ENCODE measurements at regions not wholly inside any gene's neighbourhood (a gene's known extent, or its start where the extent isn't known, plus 50 kb on each side); places are given as distances from the start of the nearest gene placed in this dataset.
"Not testable (repeated sequence)": the region's sequence is repeated elsewhere in the genome, so short reads cannot be mapped to it uniquely, and the experiment has no call there.

- DNase-seq (ENCODE audit: low read depth in 3 of 3), result no peak
Observed at GRCh38 chr10:91088300-91089140, 131.9 kb upstream of the PCGF5 start.

GRCh38 chr10:91090761-91091529 is 129.5 kb upstream of the PCGF5 start:
- no peak for DNase-seq (ENCODE audit: low read depth in 3 of 3)

DNA sequence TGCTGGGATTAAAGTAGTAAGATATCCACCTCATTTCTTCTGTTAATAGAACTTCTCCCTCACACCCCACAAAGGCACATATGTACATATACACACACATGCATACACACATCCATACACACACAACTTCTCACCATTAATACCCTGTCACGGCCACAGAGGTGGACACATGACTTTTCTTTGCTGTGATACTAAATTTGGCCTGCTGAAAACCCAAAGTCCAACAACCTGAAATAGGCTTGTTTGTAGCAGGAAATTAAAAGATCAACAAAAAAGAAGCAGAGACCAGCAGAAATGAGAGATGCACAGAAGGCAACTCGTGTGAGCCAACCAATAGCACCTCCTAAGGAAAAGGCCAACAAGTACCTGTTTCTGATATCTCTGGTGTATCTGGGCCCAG is 128.7 kb upstream of the PCGF5 start:
- no peak for DNase-seq (ENCODE audit: low read depth in 3 of 3)

- DNase-seq (ENCODE audit: low read depth in 3 of 3), result no peak
Observed at GRCh38 chr10:91096274-91096673, 124.2 kb upstream of the PCGF5 start.

DNA sequence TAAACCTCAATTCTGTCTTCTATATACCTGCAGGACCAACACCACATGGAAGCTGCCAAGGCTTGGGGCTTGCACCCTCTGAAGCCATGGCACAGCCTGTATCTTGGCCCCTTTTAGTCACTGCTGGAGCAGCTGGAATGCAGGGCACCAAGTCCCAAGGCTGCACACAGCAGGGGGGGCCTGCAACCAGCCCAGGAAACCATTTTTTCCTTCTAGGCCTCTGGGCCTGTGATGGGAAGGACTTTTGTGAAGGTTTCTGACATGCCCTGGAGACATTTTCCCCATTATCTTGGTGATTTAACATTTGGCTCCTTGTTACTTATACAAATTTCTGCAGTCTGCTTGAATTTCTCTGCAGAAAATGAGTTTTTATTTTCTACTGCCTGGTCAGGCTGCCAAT is 123.2 kb upstream of the PCGF5 start:
- no peak for DNase-seq (ENCODE audit: low read depth in 3 of 3)

DNA sequence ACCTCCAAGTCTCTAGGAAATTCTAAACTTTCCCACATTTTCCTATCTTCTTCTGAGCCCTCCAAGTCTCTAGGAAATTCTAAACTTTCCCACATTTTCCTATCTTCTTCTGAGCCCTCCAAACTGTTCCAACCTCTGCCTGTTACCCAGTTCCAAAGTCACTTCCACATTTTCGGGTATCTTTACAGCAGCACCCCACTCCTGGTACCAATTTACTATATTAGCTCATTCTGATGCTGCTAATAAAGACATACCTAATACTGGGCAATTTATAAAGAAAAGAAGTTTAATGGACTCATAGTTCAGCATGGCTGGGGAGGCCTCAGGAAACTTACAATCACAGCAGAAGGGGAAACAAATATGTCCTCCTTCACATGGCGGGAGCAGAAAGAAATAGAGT is 122.4 kb upstream of the PCGF5 start:
- DNase-seq (ENCODE audit: low read depth in 3 of 3), result not testable (repeated sequence)

GRCh38 chr10:91103384-91104192 is 116.9 kb upstream of the PCGF5 start:
- no peak for DNase-seq (ENCODE audit: low read depth in 3 of 3)

DNA sequence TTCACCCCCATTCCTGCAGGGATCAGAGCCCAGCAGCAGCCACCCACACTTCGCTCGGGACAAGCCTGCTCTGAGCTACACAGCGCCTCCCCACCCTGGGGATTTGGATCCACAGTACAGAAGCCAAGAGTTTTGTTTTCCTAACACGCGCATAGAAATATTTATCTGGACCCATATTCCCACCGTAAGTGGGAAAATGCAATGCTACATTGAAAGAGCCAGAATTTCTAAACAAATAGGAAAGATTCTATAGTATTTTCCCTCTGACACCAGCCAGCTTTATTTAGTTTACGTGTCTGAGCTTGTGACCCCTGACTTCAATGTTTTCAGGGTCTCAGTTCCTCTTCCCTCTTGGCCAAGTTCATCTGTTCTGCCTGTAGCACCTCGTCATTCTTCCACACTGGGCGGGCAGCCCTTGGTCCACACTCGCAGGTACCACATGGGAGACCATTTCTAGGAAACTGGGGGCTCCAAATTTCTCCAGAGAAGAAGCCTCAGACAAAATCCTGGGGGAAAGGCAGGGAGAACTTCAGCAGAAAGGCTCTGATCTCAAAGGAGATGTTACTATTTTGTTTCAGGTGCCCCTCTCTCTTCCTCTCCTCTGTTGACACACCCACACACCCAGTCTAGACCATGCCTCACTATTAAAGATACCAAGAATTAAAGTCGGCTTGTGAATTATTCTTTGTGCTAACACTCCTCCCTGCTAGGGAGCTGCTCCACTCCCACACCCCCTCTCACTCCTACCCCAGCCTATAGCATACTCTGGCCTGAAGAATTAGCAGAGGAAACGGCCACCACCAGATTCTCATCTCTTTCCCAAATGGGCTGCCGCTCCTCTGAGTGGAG is 116.0 kb upstream of the PCGF5 start:
- no peak for DNase-seq (ENCODE audit: low read depth in 3 of 3)

GRCh38 chr10:91105269-91105668 is 115.2 kb upstream of the PCGF5 start:
- no peak for DNase-seq (ENCODE audit: low read depth in 3 of 3)

- no peak for DNase-seq (ENCODE audit: low read depth in 3 of 3)
Observed at GRCh38 chr10:91108820-91109219, 111.6 kb upstream of the PCGF5 start.

- no peak for DNase-seq (ENCODE audit: low read depth in 3 of 3)
Observed at GRCh38 chr10:91111060-91111459, 109.4 kb upstream of the PCGF5 start.

DNA sequence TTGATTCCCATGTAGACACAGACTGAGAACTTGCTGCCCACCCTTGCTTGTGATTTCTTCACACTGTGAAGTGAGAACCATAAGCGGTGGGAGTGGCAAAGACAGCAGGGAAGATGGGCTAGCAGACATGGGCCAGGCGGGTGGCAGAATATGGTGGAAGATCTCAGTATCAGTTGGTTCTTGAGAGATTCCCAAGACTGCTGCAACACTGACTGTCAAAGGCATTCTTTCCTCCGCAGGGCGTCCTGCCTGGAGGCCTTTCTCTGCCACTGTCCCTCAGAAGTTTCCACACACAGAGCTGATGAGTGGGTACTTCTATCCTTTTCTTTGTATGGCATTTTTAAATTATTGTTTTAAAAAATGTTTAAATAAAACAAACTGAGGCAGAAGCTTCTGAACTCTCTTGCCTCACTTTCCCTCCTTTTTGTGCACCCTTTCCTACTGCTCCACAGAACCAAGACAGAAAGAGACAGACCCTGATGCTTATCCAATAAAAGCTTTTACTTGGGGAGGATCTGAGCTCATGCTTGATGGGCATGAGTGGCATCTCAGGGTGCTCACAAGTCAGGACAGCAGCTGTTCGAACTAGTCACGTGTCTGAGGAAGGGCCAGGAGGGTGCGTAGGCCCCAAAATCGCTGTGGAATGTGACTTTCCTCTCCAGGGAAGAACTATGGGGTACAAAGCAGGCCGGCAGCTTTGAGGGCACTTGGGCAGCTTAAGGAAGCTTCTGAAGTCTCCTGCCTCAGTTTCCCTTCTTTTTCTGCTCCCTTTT is 104.7 kb upstream of the PCGF5 start:
- DNase-seq (ENCODE audit: low read depth in 3 of 3), result no peak

- DNase-seq (ENCODE audit: low read depth in 3 of 3), result no peak
Observed at GRCh38 chr10:91117505-91117904, 103.0 kb upstream of the PCGF5 start.

- DNase-seq (ENCODE audit: low read depth in 3 of 3), result no peak
Observed at GRCh38 chr10:91120348-91120747, 100.1 kb upstream of the PCGF5 start.

DNA sequence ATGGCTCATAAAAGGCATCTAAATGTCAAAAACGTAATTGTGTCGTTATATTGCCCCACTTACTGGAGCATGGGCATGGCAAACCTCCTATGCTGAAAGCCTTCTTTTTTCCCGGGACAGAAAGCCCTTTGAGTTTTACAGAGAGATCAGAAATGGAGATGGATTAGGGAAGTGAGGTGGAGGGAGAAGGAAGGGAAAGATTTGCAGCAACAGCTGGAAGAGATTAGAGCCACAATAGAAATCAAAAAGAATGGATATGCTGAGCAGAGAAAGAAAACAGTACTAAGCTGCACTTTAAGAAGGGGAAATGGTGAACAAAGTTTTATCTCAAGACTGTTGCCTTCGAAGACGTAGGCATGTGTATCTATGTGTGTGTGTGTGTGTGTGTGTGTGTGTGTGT is 97.2 kb upstream of the PCGF5 start:
- no peak for DNase-seq (ENCODE audit: low read depth in 3 of 3)

DNA sequence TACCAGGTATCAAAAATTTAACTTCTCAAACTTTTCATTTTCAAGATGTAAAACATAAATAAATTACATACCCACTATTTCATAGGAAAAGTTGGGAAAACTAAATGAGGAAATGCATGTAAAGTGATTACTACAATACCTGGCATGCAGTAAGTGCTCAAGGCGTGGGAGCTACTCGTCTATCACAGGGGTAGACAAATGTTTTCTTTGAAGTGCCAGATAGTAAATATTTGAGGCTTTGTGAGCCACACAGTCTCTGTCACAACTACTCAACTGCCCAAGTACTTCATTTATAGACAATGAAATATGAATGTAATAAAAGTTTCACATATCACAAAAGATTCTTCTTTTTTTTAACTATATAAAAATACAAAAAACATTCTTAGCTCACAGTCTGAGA is 96.4 kb upstream of the PCGF5 start:
- no peak for DNase-seq (ENCODE audit: low read depth in 3 of 3)

- DNase-seq (ENCODE audit: low read depth in 3 of 3), result no peak
Observed at GRCh38 chr10:91126471-91126870, 94.0 kb upstream of the PCGF5 start.

- DNase-seq (ENCODE audit: low read depth in 3 of 3), result no peak
Observed at GRCh38 chr10:91127341-91128082, 93.0 kb upstream of the PCGF5 start.

GRCh38 chr10:91135113-91135512 is 85.3 kb upstream of the PCGF5 start:
- no peak for DNase-seq (ENCODE audit: low read depth in 3 of 3)
